ENCODE measurements at regions not wholly inside any gene's neighbourhood (a gene's known extent, or its start where the extent isn't known, plus 50 kb on each side); places are given as distances from the start of the nearest gene placed in this dataset.

DNA sequence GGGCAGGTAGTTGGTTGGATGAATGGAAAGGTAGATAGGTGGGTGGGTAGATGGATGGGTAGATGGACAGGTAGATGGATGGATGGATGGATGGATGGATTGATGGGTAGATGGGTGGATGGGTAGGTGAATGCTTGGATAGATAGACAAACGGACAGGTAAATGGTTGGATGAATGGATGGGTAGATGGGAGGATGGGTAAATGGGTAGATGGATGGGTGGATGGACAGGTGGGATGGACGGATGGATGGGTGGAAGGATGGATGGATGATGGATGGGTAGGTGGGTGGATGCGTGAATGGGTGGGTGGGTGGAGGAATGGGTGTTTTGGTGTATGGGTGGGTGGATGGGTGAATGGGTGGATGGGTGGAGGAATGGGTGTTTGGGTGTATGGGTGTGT is 50.1 kb upstream of the ASAP2 start:
- Histone ChIP-seq H3K27me3 (ENCODE audit: control insufficient read depth, insufficient read depth, low read length) (no peaks in the 10 kb centered on the region), H3K9ac (ENCODE audit: insufficient read depth, low read length) (no peak overlapping the region), H3K9me3 (ENCODE audit: control insufficient read depth, insufficient read depth, low read depth, low read length) (no peaks in the 10 kb centered on the region), H3K4me1 (ENCODE audit: control insufficient read depth, extremely low read depth, insufficient read depth, low read length) (no peaks in the 10 kb centered on the region), H2AFZ (ENCODE audit: low read length) (no peak overlapping the region), H3K36me3 (ENCODE audit: control insufficient read depth, insufficient read depth, low read length) (no peaks in the 10 kb centered on the region), H3K27ac (ENCODE audit: insufficient read depth, low read length) (no peak overlapping the region), H4K20me1 (ENCODE audit: control insufficient read depth, extremely low read depth, insufficient read depth, low read length) (no peaks in the 10 kb centered on the region), H3K4me3 (replicated peaks in 1 of 4; ENCODE audit: control extremely low read depth in 1 of 4, insufficient read depth in 1 of 4, low read depth in 3 of 4, low read length in 4 of 4) (no peak overlapping the region), H3K79me2 (ENCODE audit: control insufficient read depth, insufficient read depth, low read length) (no peaks in the 10 kb centered on the region), H3K4me2 (ENCODE audit: extremely low read depth, insufficient read depth, low read length) (no peak overlapping the region)
- DNase-seq (ENCODE audit: low read depth in 2 of 2): no peak
- TF ChIP-seq EZH2 (IDR thresholded peaks at IDR 0.05; ENCODE audit: low read length, missing control alignments): no peak
- TF ChIP-seq, protein P1, sequence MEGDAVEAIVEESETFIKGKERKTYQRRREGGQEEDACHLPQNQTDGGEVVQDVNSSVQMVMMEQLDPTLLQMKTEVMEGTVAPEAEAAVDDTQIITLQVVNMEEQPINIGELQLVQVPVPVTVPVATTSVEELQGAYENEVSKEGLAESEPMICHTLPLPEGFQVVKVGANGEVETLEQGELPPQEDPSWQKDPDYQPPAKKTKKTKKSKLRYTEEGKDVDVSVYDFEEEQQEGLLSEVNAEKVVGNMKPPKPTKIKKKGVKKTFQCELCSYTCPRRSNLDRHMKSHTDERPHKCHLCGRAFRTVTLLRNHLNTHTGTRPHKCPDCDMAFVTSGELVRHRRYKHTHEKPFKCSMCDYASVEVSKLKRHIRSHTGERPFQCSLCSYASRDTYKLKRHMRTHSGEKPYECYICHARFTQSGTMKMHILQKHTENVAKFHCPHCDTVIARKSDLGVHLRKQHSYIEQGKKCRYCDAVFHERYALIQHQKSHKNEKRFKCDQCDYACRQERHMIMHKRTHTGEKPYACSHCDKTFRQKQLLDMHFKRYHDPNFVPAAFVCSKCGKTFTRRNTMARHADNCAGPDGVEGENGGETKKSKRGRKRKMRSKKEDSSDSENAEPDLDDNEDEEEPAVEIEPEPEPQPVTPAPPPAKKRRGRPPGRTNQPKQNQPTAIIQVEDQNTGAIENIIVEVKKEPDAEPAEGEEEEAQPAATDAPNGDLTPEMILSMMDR (conservative IDR thresholded peaks at IDR 0.05 in 1 of 2, IDR thresholded peaks at IDR 0.05 in 1 of 2; ENCODE audit: low read depth in 1 of 2, low read length in 2 of 2): no peak

DNA sequence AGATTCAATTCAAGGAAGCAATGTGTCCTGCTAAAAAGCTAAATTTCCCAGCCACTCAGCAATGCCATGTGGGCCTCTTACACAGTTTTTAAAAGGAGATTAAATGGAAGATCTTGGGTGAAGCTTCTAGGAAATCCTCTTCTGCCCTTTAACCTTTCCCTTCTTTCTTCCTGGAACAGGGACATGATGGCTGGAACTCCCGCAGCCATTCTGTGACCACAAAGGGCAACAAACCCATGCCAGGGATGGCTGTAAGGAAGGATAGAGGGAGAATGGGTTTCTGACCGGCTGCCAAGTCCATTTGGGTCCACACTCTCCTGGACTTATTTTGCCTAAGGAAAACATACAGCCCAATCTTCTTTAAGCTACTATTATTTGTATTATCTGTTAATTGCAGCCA is 52.6 kb upstream of the ASAP2 start:
- no peaks in the 10 kb centered on the region for H4K20me1 ChIP-seq (ENCODE audit: control insufficient read depth, extremely low read depth, insufficient read depth, low read length)
- no peaks in the 10 kb centered on the region for H3K36me3 ChIP-seq (ENCODE audit: control insufficient read depth, insufficient read depth, low read length)
- no peak overlapping the region for H2AFZ ChIP-seq (ENCODE audit: low read length)
- no peaks in the 10 kb centered on the region for H3K27me3 ChIP-seq (ENCODE audit: control insufficient read depth, insufficient read depth, low read length)
- no peaks in the 10 kb centered on the region for H3K79me2 ChIP-seq (ENCODE audit: control insufficient read depth, insufficient read depth, low read length)
- H3K27ac ChIP-seq (ENCODE audit: insufficient read depth, low read length): no peak overlapping the region
- H3K9ac ChIP-seq (ENCODE audit: insufficient read depth, low read length): no peak overlapping the region
- TF ChIP-seq, protein P1 (conservative IDR thresholded peaks at IDR 0.05 in 1 of 2, IDR thresholded peaks at IDR 0.05 in 1 of 2; ENCODE audit: low read depth in 1 of 2, low read length in 2 of 2): no peak
- no peak for TF ChIP-seq EZH2 (IDR thresholded peaks at IDR 0.05; ENCODE audit: low read length, missing control alignments)
- H3K4me1 ChIP-seq (ENCODE audit: control insufficient read depth, extremely low read depth, insufficient read depth, low read length): no peaks in the 10 kb centered on the region
- H3K9me3 ChIP-seq (ENCODE audit: control insufficient read depth, insufficient read depth, low read depth, low read length): no peaks in the 10 kb centered on the region
- no peak overlapping the region for H3K4me3 ChIP-seq (replicated peaks in 1 of 4; ENCODE audit: control extremely low read depth in 1 of 4, insufficient read depth in 1 of 4, low read depth in 3 of 4, low read length in 4 of 4)
- no peak overlapping the region for H3K4me2 ChIP-seq (ENCODE audit: extremely low read depth, insufficient read depth, low read length)
- DNase-seq (ENCODE audit: low read depth in 2 of 2): no peak

DNA sequence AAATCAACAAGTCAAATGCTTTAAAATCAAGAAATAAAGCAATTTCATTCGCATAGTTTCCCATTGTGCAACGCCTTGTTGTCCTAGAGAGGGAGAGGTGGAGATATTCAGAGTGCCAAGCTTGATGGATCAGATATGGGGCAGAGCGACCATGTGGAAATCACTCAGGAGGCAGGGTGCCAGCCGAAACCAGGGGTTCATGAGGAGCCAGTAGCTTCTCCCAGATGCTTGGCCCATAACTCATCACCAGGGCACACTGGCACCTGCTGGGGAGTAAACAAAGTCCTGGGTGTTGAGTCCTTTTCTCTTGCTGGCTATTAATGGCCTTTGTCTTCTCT is 53.0 kb upstream of the ASAP2 start:
- no peak overlapping the region for H3K4me2 ChIP-seq (ENCODE audit: extremely low read depth, insufficient read depth, low read length)
- no peak for TF ChIP-seq EZH2 (IDR thresholded peaks at IDR 0.05; ENCODE audit: low read length, missing control alignments)
- TF ChIP-seq, protein P1 (conservative IDR thresholded peaks at IDR 0.05 in 1 of 2, IDR thresholded peaks at IDR 0.05 in 1 of 2; ENCODE audit: low read depth in 1 of 2, low read length in 2 of 2): no peak
- DNase-seq (ENCODE audit: low read depth in 2 of 2): no peak
- H3K9me3 ChIP-seq (ENCODE audit: control insufficient read depth, insufficient read depth, low read depth, low read length): no peaks in the 10 kb centered on the region
- no peak overlapping the region for H3K27ac ChIP-seq (ENCODE audit: insufficient read depth, low read length)
- H4K20me1 ChIP-seq (ENCODE audit: control insufficient read depth, extremely low read depth, insufficient read depth, low read length): no peaks in the 10 kb centered on the region
- H3K4me1 ChIP-seq (ENCODE audit: control insufficient read depth, extremely low read depth, insufficient read depth, low read length): no peaks in the 10 kb centered on the region
- H3K4me3 ChIP-seq (replicated peaks in 1 of 4; ENCODE audit: control extremely low read depth in 1 of 4, insufficient read depth in 1 of 4, low read depth in 3 of 4, low read length in 4 of 4): no peak overlapping the region
- no peaks in the 10 kb centered on the region for H3K27me3 ChIP-seq (ENCODE audit: control insufficient read depth, insufficient read depth, low read length)
- no peak overlapping the region for H3K9ac ChIP-seq (ENCODE audit: insufficient read depth, low read length)
- no peaks in the 10 kb centered on the region for H3K79me2 ChIP-seq (ENCODE audit: control insufficient read depth, insufficient read depth, low read length)
- no peak overlapping the region for H2AFZ ChIP-seq (ENCODE audit: low read length)
- H3K36me3 ChIP-seq (ENCODE audit: control insufficient read depth, insufficient read depth, low read length): no peaks in the 10 kb centered on the region

All from fibroblast of lung (primary cell).